NCI-H2171 treated with DMSO at 0.1 percent for 48 hours (cell line): ENCODE measurements at regions not wholly inside any gene's neighbourhood (a gene's known extent, or its start where the extent isn't known, plus 50 kb on each side); places are given as distances from the start of the nearest gene placed in this dataset.
A peak's percentile ranks its signal among the peaks of the same experiment; 100 is the strongest.

Experiments
- DNase-seq: peaks from one replicate; lab custom pipeline; 2025; lab: John Stamatoyannopoulos, UW

DNA sequence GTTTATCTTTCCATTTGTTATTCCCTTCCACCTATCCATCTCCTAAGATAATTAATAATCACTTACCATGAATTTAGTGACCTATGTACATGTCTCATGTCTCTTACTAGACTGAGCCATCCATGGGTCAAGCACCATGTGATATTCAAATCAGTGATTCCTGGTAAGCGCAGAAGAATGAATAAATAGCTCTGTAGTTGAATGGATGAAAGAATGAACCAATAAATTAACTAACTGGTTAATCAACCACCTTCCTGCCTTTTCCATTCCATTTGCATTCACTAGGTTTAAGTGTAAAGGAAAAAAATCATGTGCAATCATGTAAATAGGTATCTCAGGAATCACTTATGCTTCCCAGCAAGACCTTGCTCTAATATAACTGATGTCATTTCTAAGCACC lies 779.5 kb downstream of the NTRK3 start:
- DNase-seq = no peak

DNA sequence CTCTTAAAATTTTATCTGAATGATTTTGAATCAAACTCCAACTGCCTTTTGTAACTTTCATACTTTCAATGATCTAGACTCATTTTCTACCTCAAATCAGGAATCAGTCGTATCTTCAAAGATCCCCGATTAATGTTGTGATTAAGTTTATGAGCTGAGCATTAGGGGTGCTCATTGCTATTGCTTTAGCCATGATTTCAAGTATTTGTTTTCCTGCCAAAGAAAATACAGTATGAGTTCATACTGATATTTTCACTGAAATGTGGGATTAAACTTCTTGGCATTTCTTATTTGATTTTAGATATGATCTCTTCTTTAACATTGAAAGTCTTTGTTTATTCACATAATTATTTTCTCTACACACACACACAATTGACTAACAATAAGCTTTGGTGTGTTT lies 785.6 kb downstream of the NTRK3 start:
- DNase-seq = no peak

DNA sequence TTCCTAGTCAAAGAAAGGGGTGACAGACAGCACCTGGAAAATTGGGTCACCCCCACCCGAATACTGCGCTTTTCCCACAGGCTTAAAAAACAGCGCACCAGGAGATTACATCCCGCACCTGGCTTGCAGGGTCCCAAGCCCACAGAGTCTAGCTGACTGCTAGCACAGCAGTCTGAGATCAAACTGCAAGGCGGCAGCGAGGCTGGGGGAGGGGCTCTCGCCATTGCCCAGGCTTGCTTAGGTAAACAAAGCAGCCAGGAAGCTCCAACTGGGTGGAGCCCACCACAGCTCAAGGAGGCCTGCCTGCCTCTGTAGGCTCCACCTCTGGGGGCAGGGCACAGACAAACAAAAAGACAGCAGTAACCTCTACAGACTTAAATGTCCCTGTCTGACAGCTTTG lies 792.6 kb downstream of the NTRK3 start:
- peak; percentile 12 for DNase-seq

DNA sequence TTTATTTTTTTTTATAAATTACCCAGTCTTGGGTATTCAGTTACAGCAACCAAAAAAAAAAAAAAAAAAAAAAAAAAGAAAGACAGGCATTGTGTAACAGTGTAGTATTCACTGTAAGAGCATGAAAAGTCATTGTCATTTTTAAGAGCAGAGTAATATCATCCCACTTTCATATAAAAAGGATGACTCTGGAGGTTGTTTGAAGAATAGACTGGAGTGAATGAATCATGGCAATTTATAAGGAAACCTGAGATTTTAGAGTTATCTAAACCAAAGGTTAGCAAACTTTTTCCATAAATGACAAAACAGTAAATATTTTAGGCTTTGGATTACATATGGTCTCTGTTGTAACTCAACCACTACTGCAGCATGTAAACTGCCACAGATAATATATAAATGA lies 794.9 kb downstream of the NTRK3 start:
- no peak for DNase-seq

DNA sequence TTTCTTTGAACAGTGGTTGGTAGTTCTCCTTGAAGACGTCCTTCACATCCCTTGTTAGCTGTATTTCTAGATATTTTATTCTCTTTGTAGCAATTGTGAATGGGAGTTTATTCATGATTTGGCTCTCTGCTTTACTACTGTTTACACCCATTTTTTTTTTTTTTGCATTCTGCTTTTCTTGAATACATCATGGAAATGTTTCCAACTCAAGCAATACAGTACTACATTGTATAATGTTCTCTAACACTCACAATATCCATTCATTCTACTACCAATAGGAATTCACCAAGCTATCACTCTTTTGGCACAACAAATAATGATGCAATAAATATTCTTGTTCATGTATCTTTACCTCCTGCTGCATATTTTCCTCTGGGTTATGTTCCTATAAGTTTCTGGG lies 801.7 kb downstream of the NTRK3 start:
- no peak for DNase-seq

DNA sequence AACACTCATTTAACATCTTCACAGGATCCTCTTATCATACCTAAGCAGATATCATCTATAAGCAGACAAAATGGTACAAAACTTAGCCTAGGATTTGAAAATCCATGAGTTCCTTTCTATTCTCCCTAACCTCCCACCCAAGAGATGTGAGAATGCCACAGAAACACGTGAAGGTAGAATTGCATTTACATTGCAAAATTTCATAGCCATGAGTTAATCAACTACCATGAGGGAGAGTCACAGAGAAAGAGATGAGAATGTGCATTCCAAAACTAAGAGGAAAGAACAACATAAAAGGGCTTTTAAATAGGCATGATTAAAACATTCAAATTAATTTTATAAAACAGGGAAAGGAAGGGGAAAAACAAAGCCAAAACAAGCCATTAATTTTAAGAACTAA lies 806.2 kb downstream of the NTRK3 start:
- DNase-seq = no peak

DNA sequence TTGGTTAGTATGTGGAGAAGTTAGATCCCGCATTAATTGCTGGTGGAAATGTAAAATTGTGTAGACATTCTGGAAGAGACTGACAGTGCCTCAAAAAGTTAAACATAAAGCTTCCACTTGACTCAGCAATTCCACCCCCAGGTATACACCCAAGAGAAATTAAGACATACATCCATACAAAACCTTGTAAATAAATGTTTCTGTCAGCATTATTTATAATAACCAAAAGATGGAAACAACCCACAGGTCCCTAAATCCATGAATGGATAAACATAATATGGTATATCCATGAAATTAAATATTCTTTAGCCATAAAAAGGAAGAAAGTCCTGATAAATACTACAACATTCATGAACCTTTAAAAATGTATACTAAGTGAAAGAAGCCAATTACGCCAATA lies 817.4 kb downstream of the NTRK3 start:
- no peak for DNase-seq

DNA sequence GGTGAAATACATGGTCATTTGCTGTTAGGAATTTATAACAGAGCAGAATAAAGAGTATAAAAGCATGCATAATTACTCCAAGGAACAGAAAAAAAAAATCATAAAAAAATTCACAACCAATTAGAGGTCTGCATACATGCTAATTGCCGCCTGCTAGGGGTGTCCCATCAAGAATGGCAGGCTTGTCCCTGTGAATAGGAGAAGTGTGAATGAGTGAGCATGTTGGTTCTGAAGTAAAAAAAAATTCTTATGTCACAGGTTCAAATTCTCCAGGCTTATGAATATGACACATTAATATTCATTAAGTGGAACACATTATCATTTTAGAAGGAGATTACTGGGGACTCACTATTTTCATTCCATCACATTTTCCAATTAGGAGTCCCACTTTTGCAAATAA lies 822.7 kb downstream of the NTRK3 start:
- DNase-seq = no peak

DNA sequence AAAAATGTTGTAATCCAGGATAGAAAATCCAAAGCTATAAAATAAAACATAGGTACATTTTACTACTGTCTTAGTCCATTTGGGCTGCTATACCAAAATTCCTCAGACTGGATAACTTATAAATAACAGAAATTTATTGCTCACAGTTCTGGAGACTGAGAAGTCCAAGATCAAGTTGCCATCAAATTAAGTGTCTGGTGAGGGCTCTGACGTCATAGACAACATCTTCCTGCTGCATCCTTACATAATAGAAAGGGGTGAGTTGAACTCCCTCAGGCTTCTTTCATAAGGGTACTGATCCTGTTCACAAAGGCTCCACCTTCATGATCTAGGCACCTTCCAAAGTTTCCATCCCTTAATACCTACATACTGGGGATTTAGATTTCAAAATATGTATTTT lies 826.8 kb downstream of the NTRK3 start:
- DNase-seq = no peak

DNA sequence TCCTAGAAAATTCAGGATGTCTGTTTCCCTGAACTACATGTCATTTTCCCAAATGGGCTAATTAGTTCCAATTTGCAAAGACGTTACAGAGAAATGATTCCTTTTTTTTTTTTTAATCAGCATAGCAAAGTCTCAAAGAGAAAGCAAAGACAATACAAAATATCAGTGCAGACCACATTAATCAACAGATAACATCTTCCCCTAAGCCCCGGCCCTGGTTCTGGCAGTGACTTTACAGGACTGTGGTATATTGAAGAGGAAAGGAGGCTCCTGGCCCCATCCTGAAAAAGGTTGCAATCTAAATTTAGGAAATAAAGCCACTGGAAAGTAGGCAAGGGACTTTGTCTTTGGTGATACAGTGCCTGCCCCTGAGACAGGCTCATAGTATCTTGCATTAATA lies 836.5 kb downstream of the NTRK3 start:
- no peak for DNase-seq

DNA sequence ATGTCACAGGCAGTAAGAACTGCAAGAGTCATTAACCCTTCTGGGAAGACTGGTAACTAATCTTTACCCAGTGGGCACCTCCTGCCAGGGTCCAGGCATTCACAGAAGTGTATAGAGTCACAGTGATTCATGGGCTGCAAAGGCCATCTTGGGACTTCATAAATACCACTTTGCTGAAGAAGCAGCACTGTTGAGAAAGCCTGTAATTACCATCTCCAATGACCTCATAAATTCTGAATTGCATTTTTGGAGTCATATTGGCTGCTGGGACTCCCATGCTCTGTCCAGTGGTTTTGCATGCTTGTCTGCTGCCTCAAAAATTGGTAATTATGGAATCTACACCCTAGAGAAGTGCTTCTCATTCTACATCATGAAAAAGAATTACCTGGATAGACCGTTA lies 837.2 kb downstream of the NTRK3 start:
- no peak for DNase-seq

DNA sequence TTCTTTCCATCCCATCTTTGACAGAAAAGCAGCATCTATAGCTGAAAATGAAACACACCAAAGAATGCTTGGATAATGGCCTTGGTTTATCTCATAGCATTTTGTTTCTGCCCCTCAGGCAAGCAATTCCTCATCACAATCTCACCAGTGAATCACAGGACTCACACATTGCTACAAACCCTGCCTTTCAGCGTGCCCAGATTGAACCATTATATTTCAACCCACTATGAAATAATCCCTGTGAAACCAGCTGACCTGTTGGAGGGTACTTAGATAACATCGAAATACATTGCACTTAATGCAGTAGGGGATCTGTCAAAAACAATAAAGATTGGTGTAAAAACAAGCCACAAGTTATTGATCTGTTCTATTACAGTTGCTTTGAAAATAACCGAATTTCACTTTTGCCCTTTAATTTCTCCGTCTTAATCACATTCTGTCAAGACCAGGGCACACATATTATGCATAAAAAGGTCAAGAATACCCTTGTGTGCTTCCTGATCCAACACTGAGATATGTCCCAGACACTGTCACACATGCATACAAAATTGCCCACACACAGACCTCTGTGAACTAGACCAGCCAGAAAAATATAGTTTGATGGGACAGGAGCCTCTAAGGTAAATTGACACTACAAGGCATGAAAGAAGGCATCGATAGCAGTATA lies 839.8 kb downstream of the NTRK3 start:
- no peak for DNase-seq

DNA sequence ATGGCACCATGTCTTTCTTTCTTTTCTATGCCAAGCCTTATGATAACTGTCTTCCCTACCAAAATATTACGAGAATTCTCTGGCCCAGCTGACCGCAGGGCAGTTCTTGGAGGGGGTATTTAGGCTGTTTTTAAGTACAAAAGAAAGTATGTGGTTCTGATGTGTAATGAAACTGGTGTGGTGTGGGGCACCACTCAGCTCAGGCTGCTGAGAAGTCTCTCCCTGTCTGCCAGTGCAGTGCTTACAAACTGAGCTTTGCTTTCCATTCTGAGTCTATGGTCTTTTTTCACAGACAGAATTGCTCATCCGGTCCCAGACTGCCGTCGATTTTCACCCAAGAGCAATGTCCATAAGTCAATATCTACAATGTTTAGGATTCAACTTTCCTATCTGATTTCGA lies 847.6 kb downstream of the NTRK3 start:
- DNase-seq = no peak

DNA sequence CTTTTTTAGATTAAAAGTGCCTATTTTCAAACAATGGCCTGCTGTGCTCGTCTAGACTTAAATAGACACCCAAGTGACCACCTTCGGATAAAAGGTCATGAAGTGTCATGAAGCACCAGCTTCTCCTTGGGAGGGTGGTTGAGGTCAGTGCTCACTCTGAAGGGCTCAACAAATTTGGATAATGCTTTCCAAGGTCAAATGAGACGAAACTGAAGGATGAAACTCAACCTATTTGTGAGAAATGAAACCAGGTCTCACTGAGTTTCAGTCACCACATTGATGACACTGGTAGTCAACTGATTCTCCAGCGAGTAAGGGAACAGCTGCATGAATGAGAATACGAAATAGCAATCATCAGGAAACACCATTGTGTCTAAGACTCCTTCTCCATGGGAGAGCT lies 852.6 kb downstream of the NTRK3 start:
- no peak for DNase-seq

DNA sequence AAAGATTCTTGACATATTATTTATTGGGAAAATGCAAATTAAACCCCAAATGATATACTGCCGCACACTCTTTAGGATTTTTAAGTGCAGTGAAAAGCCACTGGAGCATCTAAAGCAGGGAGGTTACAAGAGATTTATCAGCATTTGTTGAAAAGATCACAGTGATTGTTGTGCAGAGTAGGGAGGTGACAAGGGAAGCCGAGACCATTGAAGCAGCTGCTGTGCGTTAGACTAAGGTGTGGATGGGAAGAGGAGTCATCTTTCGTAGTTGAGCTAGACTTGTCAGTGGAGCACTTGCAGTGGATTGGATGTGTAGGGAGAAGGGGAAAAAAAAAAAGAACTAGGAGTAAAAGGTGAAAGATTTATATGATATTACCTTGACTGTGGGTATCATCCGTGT lies 854.6 kb downstream of the NTRK3 start:
- DNase-seq = peak; percentile 4

DNA sequence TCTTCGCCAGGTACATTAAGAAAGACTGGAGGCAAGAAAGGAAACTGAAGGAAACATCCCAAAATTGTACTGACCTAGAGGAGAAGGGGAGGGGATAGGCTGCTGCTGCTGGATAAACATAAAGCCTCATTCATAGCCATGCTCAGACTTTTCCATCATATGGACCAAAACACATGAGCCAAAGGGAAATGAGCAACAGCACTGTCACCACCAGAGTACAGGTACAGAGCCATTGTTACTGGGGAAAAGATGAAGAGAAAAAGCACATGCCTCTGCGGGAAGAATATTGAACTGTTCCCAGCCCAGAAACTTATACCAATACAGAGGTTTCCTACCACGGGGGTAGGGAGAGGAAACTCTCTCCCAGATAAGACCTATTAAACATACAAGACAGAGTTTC lies 861.9 kb downstream of the NTRK3 start:
- no peak for DNase-seq

DNA sequence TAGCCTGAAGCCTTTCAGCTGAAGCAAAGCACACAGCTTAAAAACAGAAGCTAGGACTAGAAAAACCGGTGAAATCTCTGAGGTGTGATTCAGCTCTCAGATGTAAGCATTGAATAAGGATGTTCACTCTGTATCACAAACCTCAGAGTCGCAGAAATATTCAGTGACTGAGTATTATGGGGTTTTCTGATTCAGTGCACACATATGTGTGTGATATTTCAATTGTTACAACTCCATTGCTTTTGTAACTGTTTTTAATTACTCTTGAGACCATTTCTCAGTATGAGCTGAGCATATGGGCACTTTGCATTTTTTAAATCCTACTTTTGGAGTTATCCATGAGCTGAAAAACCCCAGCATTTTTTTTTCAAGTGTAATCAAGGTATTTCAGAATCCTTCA lies 868.8 kb downstream of the NTRK3 start:
- no peak for DNase-seq

DNA sequence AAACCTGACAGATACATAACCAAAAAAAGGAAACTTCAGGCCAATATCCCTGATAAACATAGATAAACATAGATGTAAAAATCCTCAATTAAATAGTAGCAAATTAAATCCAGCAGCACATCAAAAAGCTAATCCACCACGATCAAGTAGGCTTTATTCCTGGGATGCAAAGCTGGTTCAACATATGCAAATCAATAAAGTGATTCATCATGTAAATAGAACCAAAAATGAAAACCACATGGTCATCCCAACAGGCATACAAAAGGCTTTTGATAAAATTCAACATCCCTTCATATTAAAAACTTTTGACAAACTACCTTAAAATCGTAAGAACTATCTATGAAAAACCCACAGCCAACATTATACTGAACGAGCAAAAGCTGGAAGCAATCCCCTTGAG lies 882.2 kb downstream of the NTRK3 start:
- DNase-seq = no peak

DNA sequence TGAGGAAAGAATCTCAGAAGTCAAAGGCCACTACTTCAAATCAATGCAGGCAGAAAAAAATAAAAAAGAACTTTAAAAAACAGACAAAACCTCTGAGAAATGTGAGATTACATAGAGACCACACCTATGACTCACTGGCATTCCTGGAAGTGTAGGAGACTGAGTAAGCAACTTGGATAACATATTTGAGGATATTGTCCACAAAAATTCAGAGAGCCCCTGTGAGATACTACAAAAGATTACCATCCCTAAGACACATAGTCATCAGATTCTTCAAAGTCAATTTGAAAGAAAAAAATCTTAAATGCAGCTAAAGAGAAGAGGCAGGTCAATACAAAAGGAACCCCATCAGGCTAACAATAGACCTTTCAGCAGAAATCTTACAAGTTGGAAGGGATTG lies 887.3 kb downstream of the NTRK3 start:
- no peak for DNase-seq

DNA sequence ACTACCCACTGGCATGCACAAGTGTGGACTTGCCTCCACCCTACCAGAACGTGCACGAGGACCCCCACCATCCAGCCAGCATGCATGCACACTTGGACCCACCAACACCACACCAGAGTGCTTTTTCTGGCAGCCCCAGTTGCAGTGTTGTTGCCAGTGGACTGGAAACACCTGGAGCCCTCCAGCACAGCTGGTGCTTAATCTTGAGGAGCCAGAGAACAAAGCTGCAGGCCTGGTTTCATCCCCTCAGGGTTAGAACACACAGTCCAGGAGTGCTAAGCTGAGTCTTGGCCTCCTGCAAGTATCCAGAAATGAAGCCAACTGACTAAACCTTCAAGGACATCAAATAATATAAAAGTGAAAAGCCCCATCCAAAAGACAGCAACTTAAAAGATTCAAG lies 888.0 kb downstream of the NTRK3 start:
- DNase-seq = no peak

DNA sequence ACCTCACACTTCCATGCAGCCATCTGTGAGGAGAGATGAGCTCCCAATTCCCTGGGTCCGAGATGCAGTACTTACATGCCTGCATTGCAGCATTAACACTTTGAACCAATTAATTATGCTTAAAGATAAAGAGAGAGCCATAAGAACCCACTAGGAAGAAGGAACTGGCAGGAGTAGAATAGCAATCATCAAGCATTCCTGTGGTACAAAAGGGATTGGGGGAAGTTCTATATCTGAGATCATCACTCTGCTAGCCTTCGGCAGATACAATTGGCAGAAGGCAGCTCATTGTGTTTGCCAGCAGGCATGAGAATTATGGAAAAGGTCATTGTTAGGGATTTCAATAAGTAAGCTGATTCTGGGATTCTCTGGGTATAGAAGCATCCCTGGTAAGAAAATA lies 891.4 kb downstream of the NTRK3 start:
- no peak for DNase-seq

DNA sequence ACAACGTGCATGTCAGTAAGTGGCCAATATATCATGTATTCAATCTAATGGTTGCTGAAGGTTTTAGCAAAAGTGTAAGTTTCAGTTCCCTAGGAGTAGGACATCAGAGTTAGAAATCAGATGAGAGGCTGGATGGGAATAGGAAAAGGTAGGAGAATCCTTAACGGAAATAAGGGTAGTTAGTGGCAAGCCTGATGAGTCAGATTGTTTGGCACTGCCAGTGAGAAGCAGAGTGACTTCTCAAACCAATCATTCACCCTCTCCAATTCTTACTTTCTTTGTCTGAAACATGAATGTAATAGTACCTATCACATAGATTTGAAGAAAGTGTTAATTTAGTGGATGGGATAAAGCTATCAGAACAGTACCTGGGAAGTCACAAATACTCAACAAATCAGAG lies 894.0 kb downstream of the NTRK3 start:
- no peak for DNase-seq

DNA sequence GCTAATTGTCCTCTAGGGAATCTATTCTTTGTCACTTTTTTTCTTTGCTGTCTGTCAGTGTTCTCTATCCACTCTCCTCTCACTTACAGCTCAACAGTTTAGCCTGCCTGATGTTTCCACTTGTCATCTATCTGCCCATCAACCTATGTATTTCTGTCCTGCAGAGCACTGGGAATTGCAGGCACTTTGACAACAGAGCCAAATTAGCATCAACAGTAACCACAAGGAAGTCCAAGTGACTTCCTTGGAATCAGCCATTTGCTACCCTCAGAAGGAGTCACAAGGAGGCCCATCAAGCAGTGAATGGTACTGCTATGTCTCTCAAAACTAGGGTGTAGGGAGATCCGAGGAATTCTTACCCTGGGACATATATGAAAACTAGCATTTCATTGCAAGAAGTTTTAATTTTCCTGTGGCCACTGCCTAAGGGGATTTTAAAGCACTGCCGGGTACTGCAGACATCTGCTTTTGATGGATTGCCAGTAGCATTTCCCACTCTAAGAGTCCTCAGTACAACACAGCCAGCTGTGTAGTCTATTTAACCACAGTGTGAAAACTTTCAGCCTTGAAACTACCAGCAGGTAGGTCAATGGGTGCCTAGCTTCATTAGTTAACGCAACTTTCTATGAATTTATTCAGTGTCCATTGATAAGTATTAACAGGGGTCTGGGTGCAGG lies 898.8 kb downstream of the NTRK3 start:
- DNase-seq = peak; percentile 17

DNA sequence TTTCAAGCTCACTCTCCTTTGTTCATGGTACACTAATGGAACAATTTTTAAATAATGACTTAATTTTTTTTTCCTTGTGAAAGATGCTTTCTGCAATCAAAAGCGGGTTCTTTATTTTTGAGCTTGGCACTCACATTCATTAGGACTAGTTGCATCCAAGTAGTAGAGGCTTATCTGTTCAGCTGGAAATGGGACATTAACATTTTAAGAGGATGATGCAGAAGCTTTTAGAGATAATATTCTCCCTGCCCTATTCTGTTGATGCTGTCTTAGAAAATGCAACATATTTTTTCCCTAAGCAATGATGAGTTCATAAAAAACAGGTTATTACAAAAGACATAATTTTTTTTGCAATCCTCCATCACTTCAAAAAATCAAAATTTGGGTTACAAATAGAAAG lies 900.6 kb downstream of the NTRK3 start:
- DNase-seq = no peak
